ENCODE measurements at regions not wholly inside any gene's neighbourhood (a gene's known extent, or its start where the extent isn't known, plus 50 kb on each side); places are given as distances from the start of the nearest gene placed in this dataset.
"Not testable (repeated sequence)": the region's sequence is repeated elsewhere in the genome, so short reads cannot be mapped to it uniquely, and the experiment has no call there.

- ChIA-PET CTCF (no interaction called here), POLR2A (no interaction called here)
- BruUV-seq (replicated peaks), result no TSS peak
- no peaks in the 10 kb centered on the region for H3K9me3 ChIP-seq
- H3K36me3 ChIP-seq (ENCODE audit: control insufficient read depth, insufficient read depth, low read length), result no peaks in the 10 kb centered on the region
- Mint-ChIP-seq H3K9me3 (ENCODE audit: unreplicated experiment) (no peaks in the 10 kb centered on the region), H3K27ac (ENCODE audit: unreplicated experiment) (no peak overlapping the region), H3K27me3 (ENCODE audit: insufficient read depth, unreplicated experiment) (peaks cover 14% of the 10 kb centered on the region), H3K4me3 (ENCODE audit: unreplicated experiment) (no peak overlapping the region), H3K4me1 (ENCODE audit: low read depth, unreplicated experiment) (no peaks in the 10 kb centered on the region), H3K36me3 (ENCODE audit: insufficient read depth, unreplicated experiment) (no peaks in the 10 kb centered on the region)
- intact Hi-C loops (cut with micrococcal nuclease; ENCODE audit: unreplicated experiment), result no loop called here
- H3K4me3 ChIP-seq (ENCODE audit: low read depth, low read length), result no peak overlapping the region
- H3K4me1 ChIP-seq, result no peaks in the 10 kb centered on the region
- no peaks in the 10 kb centered on the region for H3K27me3 ChIP-seq (replicated peaks; ENCODE audit: control insufficient read depth, insufficient read depth, low read length)
- DNase-seq, result no peak
- no peak for TF ChIP-seq CTCF (IDR thresholded peaks at IDR 0.05; ENCODE audit: insufficient read depth in 1 of 2, low read depth in 1 of 2, low read length in 1 of 2, severe bottlenecking in 1 of 2, unreplicated experiment in 1 of 2)
Measured at GRCh38 chr22:22733881-22734373, 89.5 kb downstream of the GGTLC2 start.

GRCh38 chr22:22734395-22735272 lies 90.2 kb downstream of the GGTLC2 start:
- H3K36me3 Mint-ChIP-seq (ENCODE audit: insufficient read depth, unreplicated experiment); POLR2A ChIA-PET; H3K9me3 Mint-ChIP-seq (ENCODE audit: unreplicated experiment); CTCF ChIA-PET; H3K4me3 ChIP-seq (ENCODE audit: low read depth, low read length); H3K36me3 ChIP-seq (ENCODE audit: control insufficient read depth, insufficient read depth, low read length); intact Hi-C loops (cut with micrococcal nuclease; ENCODE audit: unreplicated experiment); H3K27me3 ChIP-seq (replicated peaks; ENCODE audit: control insufficient read depth, insufficient read depth, low read length); H3K4me1 Mint-ChIP-seq (ENCODE audit: low read depth, unreplicated experiment); BruUV-seq (replicated peaks); H3K9me3 ChIP-seq; H3K4me3 Mint-ChIP-seq (ENCODE audit: unreplicated experiment); H3K27ac Mint-ChIP-seq (ENCODE audit: unreplicated experiment); H3K4me1 ChIP-seq; DNase-seq: not testable (repeated sequence)
- H3K27me3 Mint-ChIP-seq (ENCODE audit: insufficient read depth, unreplicated experiment), result peaks cover 11% of the 10 kb centered on the region

GRCh38 chr22:22735276-22735675 lies 90.9 kb downstream of the GGTLC2 start:
- H3K9me3 Mint-ChIP-seq (ENCODE audit: unreplicated experiment); H3K9me3 ChIP-seq; H3K27ac Mint-ChIP-seq (ENCODE audit: unreplicated experiment); H3K4me3 ChIP-seq (ENCODE audit: low read depth, low read length); POLR2A ChIA-PET; intact Hi-C loops (cut with micrococcal nuclease; ENCODE audit: unreplicated experiment); H3K4me3 Mint-ChIP-seq (ENCODE audit: unreplicated experiment); H3K4me1 Mint-ChIP-seq (ENCODE audit: low read depth, unreplicated experiment); H3K4me1 ChIP-seq; H3K27me3 ChIP-seq (replicated peaks; ENCODE audit: control insufficient read depth, insufficient read depth, low read length); CTCF ChIA-PET; BruUV-seq (replicated peaks); H3K36me3 ChIP-seq (ENCODE audit: control insufficient read depth, insufficient read depth, low read length); DNase-seq; H3K36me3 Mint-ChIP-seq (ENCODE audit: insufficient read depth, unreplicated experiment): not testable (repeated sequence)
- peaks cover 14% of the 10 kb centered on the region for H3K27me3 Mint-ChIP-seq (ENCODE audit: insufficient read depth, unreplicated experiment)

GRCh38 chr22:22735695-22736611 lies 91.5 kb downstream of the GGTLC2 start:
- intact Hi-C loops (cut with micrococcal nuclease; ENCODE audit: unreplicated experiment), result no loop called here
- CTCF ChIA-PET, result no interaction called here

More at GRCh38 chr22:22735695-22736611, 91.5 kb downstream of the GGTLC2 start:
- Mint-ChIP-seq H3K9me3 (ENCODE audit: unreplicated experiment) (no peaks in the 10 kb centered on the region), H3K27ac (ENCODE audit: unreplicated experiment) (no peak overlapping the region), H3K36me3 (ENCODE audit: insufficient read depth, unreplicated experiment) (no peaks in the 10 kb centered on the region), H3K27me3 (ENCODE audit: insufficient read depth, unreplicated experiment) (peaks cover 18% of the 10 kb centered on the region), H3K4me1 (ENCODE audit: low read depth, unreplicated experiment) (no peaks in the 10 kb centered on the region), H3K4me3 (ENCODE audit: unreplicated experiment) (no peak overlapping the region)
- Histone ChIP-seq H3K36me3 (ENCODE audit: control insufficient read depth, insufficient read depth, low read length) (no peaks in the 10 kb centered on the region), H3K9me3 (no peaks in the 10 kb centered on the region), H3K4me3 (ENCODE audit: low read depth, low read length) (no peak overlapping the region), H3K27me3 (replicated peaks; ENCODE audit: control insufficient read depth, insufficient read depth, low read length) (no peaks in the 10 kb centered on the region; the same call in 1 of the 2 replicates), H3K4me1 (no peaks in the 10 kb centered on the region)
- DNase-seq, result no peak
- POLR2A ChIA-PET, result no interaction called here
- BruUV-seq (replicated peaks), result no TSS peak
- TF ChIP-seq CTCF (IDR thresholded peaks at IDR 0.05; ENCODE audit: insufficient read depth in 1 of 2, low read depth in 1 of 2, low read length in 1 of 2, severe bottlenecking in 1 of 2, unreplicated experiment in 1 of 2), result no peak

Measured in Caco-2 (cell line).